Transverse colon (tissue), 3 donors: ENCODE measurements at regions not wholly inside any gene's neighbourhood (a gene's known extent, or its start where the extent isn't known, plus 50 kb on each side); places are given as distances from the start of the nearest gene placed in this dataset.
"Not testable (repeated sequence)": the region's sequence is repeated elsewhere in the genome, so short reads cannot be mapped to it uniquely, and the experiment has no call there.

Experiments used
- EP300 ChIP-seq: sonication (generic); formaldehyde crosslinking; IDR thresholded peaks from one replicate; pipeline ENCODE4 v1.6.1; 2017; ENCODE audit warnings: antibody characterized with exemption, low read depth
- POLR2A ChIP-seq: fragments of 450-650 bp; IDR thresholded peaks from one replicate; pipeline ENCODE4 v1.6.1; 2016; ENCODE audit warnings: antibody characterized with exemption, mild to moderate bottlenecking, moderate library complexity
- TF ChIP-seq, protein P1 (sequence below), 5 experiments: fragments of 200-600 bp in 3 of 5; fragments of 450-650 bp in 2 of 5; sonication (generic) in 3 of 5; IDR thresholded peaks; 1 replicate in 2 of 5; 2 replicates in 3 of 5; pipeline ENCODE4 v1.5.1; 2016 to 2017; ENCODE audit warnings: antibody characterized with exemption in 5 of 5, inconsistent platforms in 3 of 5, mild to moderate bottlenecking in 2 of 5, moderate library complexity in 1 of 5

DNA sequence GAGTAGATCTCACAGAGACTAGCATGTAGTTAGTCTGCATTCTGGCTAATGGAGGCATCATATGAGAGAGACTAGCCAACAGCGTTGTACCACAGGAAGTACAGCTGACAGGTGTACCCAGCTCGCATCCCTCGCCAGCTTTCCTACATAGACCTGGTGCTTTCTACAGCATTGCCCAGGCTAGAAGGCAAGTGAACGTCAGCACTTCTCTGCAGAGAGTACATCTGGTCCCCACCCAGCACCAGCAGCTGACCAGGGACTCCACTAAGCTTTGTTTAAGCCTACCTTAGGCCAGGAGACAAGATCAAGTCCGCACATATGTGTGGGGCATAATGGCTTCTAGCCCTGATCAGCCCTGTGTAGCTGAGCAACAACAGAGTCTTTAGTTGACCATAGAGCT, 1692.9 kb downstream of the SPATA31A7 start:
- TF ChIP-seq, protein P1, sequence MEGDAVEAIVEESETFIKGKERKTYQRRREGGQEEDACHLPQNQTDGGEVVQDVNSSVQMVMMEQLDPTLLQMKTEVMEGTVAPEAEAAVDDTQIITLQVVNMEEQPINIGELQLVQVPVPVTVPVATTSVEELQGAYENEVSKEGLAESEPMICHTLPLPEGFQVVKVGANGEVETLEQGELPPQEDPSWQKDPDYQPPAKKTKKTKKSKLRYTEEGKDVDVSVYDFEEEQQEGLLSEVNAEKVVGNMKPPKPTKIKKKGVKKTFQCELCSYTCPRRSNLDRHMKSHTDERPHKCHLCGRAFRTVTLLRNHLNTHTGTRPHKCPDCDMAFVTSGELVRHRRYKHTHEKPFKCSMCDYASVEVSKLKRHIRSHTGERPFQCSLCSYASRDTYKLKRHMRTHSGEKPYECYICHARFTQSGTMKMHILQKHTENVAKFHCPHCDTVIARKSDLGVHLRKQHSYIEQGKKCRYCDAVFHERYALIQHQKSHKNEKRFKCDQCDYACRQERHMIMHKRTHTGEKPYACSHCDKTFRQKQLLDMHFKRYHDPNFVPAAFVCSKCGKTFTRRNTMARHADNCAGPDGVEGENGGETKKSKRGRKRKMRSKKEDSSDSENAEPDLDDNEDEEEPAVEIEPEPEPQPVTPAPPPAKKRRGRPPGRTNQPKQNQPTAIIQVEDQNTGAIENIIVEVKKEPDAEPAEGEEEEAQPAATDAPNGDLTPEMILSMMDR (IDR thresholded peaks at IDR 0.05): not testable (repeated sequence)
- TF ChIP-seq EP300, POLR2A: not testable (repeated sequence)
